H9 (cell line): ENCODE measurements at regions not wholly inside any gene's neighbourhood (a gene's known extent, or its start where the extent isn't known, plus 50 kb on each side); places are given as distances from the start of the nearest gene placed in this dataset.

Experiments used
- DNase-seq: peaks from one replicate; pipeline ENCODE4 v3.0.0-alpha.2; 2017
- H2AFZ ChIP-seq: one replicate; pipeline ENCODE4 v1.6.1; 2013; ENCODE audit warnings: mild to moderate bottlenecking, low read length, control low read depth, moderate library complexity
- H2AK5ac ChIP-seq: 2 replicates; pipeline ENCODE4 v1.6.1; 2013; ENCODE audit warnings: low read length, control low read depth, mixed read lengths; ENCODE audit not compliant: insufficient read length
- H2BK120ac ChIP-seq: one replicate; pipeline ENCODE4 v1.6.1; 2013; ENCODE audit warnings: low read depth, mild to moderate bottlenecking, low read length, control low read depth, inconsistent platforms; ENCODE audit not compliant: poor library complexity, severe bottlenecking
- H2BK12ac ChIP-seq: 2 replicates; pipeline ENCODE4 v1.6.1; 2013; ENCODE audit warnings: low read length, control low read depth, mixed read lengths, low read depth; ENCODE audit not compliant: insufficient read length
- H2BK15ac ChIP-seq: 2 replicates; pipeline ENCODE4 v1.6.1; 2013; ENCODE audit warnings: low read depth, low read length, control low read depth
- H2BK20ac ChIP-seq: one replicate; pipeline ENCODE4 v1.6.1; 2013; ENCODE audit warnings: low read depth, mild to moderate bottlenecking, low read length, control low read depth, inconsistent platforms; ENCODE audit not compliant: poor library complexity, severe bottlenecking
- H2BK5ac ChIP-seq: 2 replicates; pipeline ENCODE4 v1.6.1; 2013; ENCODE audit warnings: low read length, control low read depth, mixed read lengths; ENCODE audit not compliant: insufficient read length
- H3K14ac ChIP-seq: 2 replicates; pipeline ENCODE4 v1.6.1; 2013; ENCODE audit warnings: low read length, control low read depth; ENCODE audit not compliant: insufficient read depth
- H3K18ac ChIP-seq: 2 replicates; pipeline ENCODE4 v1.6.1; 2013; ENCODE audit warnings: low read depth, mild to moderate bottlenecking, mixed read lengths, low read length, control low read depth; ENCODE audit not compliant: insufficient read length
- H3K23ac ChIP-seq: 2 replicates; pipeline ENCODE4 v1.6.1; 2013; ENCODE audit warnings: low read length, control low read depth, mixed read lengths, low read depth; ENCODE audit not compliant: insufficient read length
- H3K23me2 ChIP-seq: 2 replicates; pipeline ENCODE4 v1.6.1; 2013; ENCODE audit warnings: low read depth, mild to moderate bottlenecking, mixed read lengths, low read length, control low read depth; ENCODE audit not compliant: insufficient read length, poor library complexity, severe bottlenecking
- H3K27ac ChIP-seq: 2 replicates; pipeline ENCODE4 v1.5.1; 2013; ENCODE audit warnings: low read length, control low read depth, mixed read lengths, low read depth; ENCODE audit not compliant: insufficient read length
- H3K27me3 ChIP-seq: 2 replicates; pipeline ENCODE4 v1.6.1; 2013; ENCODE audit warnings: low read length, control low read depth, inconsistent platforms; ENCODE audit not compliant: insufficient read depth
- H3K4ac ChIP-seq: 2 replicates; pipeline ENCODE4 v1.6.1; 2013; ENCODE audit warnings: low read depth, mild to moderate bottlenecking, control low read depth, inconsistent platforms, low read length, moderate library complexity
- H3K4me1 ChIP-seq: 2 replicates; pipeline ENCODE4 v1.6.1; 2013; ENCODE audit warnings: low read length, control low read depth, inconsistent platforms; ENCODE audit not compliant: insufficient read depth
- H3K4me2 ChIP-seq: 2 replicates; pipeline ENCODE4 v1.6.1; 2013; ENCODE audit warnings: low read length, control low read depth, mixed read lengths; ENCODE audit not compliant: insufficient read length, insufficient read depth
- H3K56ac ChIP-seq: 2 replicates; pipeline ENCODE4 v1.6.1; 2013; ENCODE audit warnings: low read depth, mild to moderate bottlenecking, mixed read lengths, low read length, control low read depth; ENCODE audit not compliant: insufficient read length
- H3K79me1 ChIP-seq: 2 replicates; pipeline ENCODE4 v1.6.1; 2013; ENCODE audit warnings: low read depth, mild to moderate bottlenecking, moderate library complexity, low read length, control low read depth, inconsistent platforms; ENCODE audit not compliant: insufficient read depth, poor library complexity, severe bottlenecking
- H3K79me2 ChIP-seq: 2 replicates; pipeline ENCODE4 v1.6.1; 2013; ENCODE audit warnings: low read length, control low read depth, inconsistent platforms; ENCODE audit not compliant: insufficient read depth
- H3K9ac ChIP-seq: 2 replicates; pipeline ENCODE4 v1.6.1; 2013; ENCODE audit warnings: low read length, control low read depth, mixed read lengths; ENCODE audit not compliant: insufficient read length; ENCODE audit errors: extremely low read depth
- H3K9me3 ChIP-seq: one replicate; pipeline ENCODE4 v1.6.1; 2013; ENCODE audit warnings: low read depth, low read length, inconsistent platforms; ENCODE audit not compliant: control insufficient read depth
- H3T11ph ChIP-seq: one replicate; pipeline ENCODE4 v1.6.1; 2013; ENCODE audit warnings: mild to moderate bottlenecking, low read length, control low read depth, inconsistent platforms
- H4K20me1 ChIP-seq: one replicate; pipeline ENCODE4 v1.6.1; 2013; ENCODE audit not compliant: control insufficient read depth, insufficient read length, insufficient read depth
- H4K5ac ChIP-seq: 2 replicates; pipeline ENCODE4 v1.6.1; 2013; ENCODE audit warnings: low read depth, mild to moderate bottlenecking, mixed read lengths, low read length, control low read depth; ENCODE audit not compliant: insufficient read length
- H4K8ac ChIP-seq: replicated peaks from 2 replicates; pipeline ENCODE4 v1.6.1; 2013; ENCODE audit warnings: low read length, control low read depth, mixed read lengths, low read depth; ENCODE audit not compliant: insufficient read length
- H4K91ac ChIP-seq: 2 replicates; pipeline ENCODE4 v1.6.1; 2013; ENCODE audit warnings: low read depth, mild to moderate bottlenecking, moderate library complexity, mixed read lengths, low read length, control low read depth; ENCODE audit not compliant: insufficient read length
- H3K27ac Mint-ChIP-seq, 3 experiments: 2 replicates in 2 of 3; 3 replicates in 1 of 3; pipeline ENCODE4 v1.8.0; 2020 to 2021; ENCODE audit warnings: mixed read lengths in 3 of 3, mild to moderate bottlenecking in 1 of 3, moderate library complexity in 1 of 3
- H3K27me3 Mint-ChIP-seq: 2 replicates; pipeline ENCODE4 v1.8.0; 2021; ENCODE audit warnings: low read depth, mild to moderate bottlenecking, moderate library complexity, mixed read lengths
- H3K36me3 Mint-ChIP-seq, 3 experiments: 2 replicates in 2 of 3; 3 replicates in 1 of 3; pipeline ENCODE4 v1.8.0; 2020 to 2021; ENCODE audit warnings: low read depth in 3 of 3, mixed read lengths in 3 of 3; ENCODE audit not compliant: insufficient read depth in 1 of 3
- H3K4me1 Mint-ChIP-seq, 2 experiments: 2 replicates each; pipeline ENCODE4 v1.8.0; 2020; ENCODE audit warnings: mixed read lengths in 2 of 2
- H3K4me3 Mint-ChIP-seq, 2 experiments: 2 replicates in 1 of 2; 3 replicates in 1 of 2; pipeline ENCODE4 v1.8.0; 2020 to 2021; ENCODE audit warnings: mild to moderate bottlenecking in 2 of 2, mixed read lengths in 2 of 2, moderate library complexity in 1 of 2
- H3K9me3 Mint-ChIP-seq, 2 experiments: 2 replicates in 1 of 2; 3 replicates in 1 of 2; pipeline ENCODE4 v1.8.0; 2020; ENCODE audit warnings: mild to moderate bottlenecking in 2 of 2, mixed read lengths in 2 of 2, moderate library complexity in 1 of 2
- TF ChIP-seq, protein P1 (sequence below): fragments of 200-600 bp; sonication (generic); conservative IDR thresholded peaks from 3 replicates; pipeline ENCODE4 v1.8.0; 2021; ENCODE audit warnings: antibody characterized with exemption, mild to moderate bottlenecking

- no peak for DNase-seq
- Mint-ChIP-seq H3K4me1 (peaks cover 21 to 35% of the 10 kb centered on the region in 2 experiments), H3K27me3 (no peaks in the 10 kb centered on the region), H3K4me3 (no peak overlapping the region), H3K27ac (no peak overlapping the region), H3K36me3 (0 out of 7 replicates have a peak, but pooled peaks cover 0 to 3% (median 2%) of the 10 kb centered on the region in 3 experiments), H3K9me3 (peaks cover 2 to 4% of the 10 kb centered on the region in 2 experiments; a peak in 3 of 5 replicates)
- Histone ChIP-seq H2BK5ac (no peak overlapping the region), H3K4ac (no peak overlapping the region), H2BK12ac (no peak overlapping the region), H3K56ac (no peak overlapping the region), H2AK5ac (no peak overlapping the region), H2BK20ac (no peak overlapping the region), H4K91ac (no peak overlapping the region), H2BK15ac (no peak overlapping the region), H3K9ac (no peak overlapping the region), H3K23ac (no peak overlapping the region), H3K18ac (no peak overlapping the region), H2AFZ (no peak overlapping the region), H3K9me3 (no peaks in the 10 kb centered on the region), H2BK120ac (no peak overlapping the region), H3K14ac (no peak overlapping the region), H3T11ph (no peak overlapping the region), H4K20me1 (no peaks in the 10 kb centered on the region), H3K23me2 (no peaks in the 10 kb centered on the region), H4K5ac (no peak overlapping the region), H3K4me1 (peaks cover 2% of the 10 kb centered on the region; the same call in 1 of the 2 replicates), H3K79me2 (no peaks in the 10 kb centered on the region), H3K4me2 (no peak overlapping the region), H3K79me1 (no peaks in the 10 kb centered on the region), H3K27me3 (no peaks in the 10 kb centered on the region), H4K8ac (no peak overlapping the region), H3K27ac (no peak overlapping the region)
- TF ChIP-seq, protein P1, sequence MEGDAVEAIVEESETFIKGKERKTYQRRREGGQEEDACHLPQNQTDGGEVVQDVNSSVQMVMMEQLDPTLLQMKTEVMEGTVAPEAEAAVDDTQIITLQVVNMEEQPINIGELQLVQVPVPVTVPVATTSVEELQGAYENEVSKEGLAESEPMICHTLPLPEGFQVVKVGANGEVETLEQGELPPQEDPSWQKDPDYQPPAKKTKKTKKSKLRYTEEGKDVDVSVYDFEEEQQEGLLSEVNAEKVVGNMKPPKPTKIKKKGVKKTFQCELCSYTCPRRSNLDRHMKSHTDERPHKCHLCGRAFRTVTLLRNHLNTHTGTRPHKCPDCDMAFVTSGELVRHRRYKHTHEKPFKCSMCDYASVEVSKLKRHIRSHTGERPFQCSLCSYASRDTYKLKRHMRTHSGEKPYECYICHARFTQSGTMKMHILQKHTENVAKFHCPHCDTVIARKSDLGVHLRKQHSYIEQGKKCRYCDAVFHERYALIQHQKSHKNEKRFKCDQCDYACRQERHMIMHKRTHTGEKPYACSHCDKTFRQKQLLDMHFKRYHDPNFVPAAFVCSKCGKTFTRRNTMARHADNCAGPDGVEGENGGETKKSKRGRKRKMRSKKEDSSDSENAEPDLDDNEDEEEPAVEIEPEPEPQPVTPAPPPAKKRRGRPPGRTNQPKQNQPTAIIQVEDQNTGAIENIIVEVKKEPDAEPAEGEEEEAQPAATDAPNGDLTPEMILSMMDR = no peak
Observed at GRCh38 chr13:91135968-91136367, 211.5 kb upstream of the MIR17HG start.
